ENCODE measurements at regions not wholly inside any gene's neighbourhood (a gene's known extent, or its start where the extent isn't known, plus 50 kb on each side); places are given as distances from the start of the nearest gene placed in this dataset.
A peak's percentile ranks its signal among the peaks of the same experiment; 100 is the strongest.

DNA sequence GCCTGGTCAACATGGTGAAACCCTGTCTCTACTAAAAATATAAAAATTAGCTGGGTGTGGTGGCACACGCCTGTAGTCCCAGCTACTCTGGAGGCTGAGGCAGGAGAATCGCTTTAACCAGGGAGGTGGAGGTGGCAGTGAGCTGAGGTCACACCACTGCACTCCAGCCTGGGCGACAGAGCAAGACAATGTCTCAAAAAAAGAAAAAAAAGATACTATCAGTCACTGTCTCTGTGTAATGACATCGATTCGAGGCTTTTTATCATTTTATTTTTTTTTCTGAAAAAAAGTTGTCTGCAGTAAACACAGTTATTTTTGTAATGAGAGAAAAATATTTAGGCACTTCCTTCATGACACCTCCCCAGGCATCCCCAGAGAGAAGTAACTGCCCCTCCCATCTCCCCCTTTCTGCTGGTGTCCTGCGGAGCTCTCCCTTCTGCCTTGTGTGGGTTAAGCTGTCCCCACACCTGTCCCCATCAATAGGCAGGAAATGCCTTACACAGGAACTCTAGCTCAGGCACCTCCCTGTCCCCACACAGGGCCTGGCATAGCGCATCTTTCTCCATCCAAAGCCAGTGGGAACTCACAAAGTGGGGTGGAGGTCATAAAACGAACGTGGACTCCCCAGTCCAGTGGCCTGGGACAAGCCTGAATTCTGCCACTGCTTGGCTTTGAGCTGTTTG lies 132.0 kb downstream of the SYF2 start:
- DNase-seq = peak; percentile 16

DNA sequence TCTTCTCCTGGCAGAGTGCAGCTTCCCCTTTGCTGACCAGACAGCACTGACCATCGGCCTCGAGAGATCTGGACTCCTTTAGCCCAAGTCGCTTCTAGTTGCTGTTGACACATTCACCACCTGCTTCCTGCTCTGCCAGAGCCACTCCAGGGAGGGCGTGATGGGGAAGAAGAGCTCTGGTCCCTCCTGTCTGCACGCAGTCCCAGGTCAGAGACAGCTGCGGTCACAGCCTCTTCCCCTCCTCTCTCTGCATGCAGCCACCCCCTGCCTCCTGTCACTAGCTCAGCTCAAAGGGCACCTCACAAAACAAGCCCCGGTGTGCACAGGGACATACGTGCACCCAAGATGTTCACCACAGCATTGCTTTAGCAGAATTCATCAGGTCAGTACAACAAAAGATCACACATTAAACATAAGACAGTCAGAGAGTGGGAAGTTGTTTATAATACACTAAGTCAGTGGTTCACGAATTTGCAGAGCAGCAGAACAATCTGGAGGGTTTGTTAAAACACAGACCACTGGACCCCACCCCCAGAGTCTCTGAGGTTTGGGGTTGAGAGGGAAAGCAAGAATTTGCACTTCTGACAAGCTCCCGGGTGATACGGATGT lies 132.9 kb downstream of the SYF2 start:
- DNase-seq = peak; percentile 37

DNA sequence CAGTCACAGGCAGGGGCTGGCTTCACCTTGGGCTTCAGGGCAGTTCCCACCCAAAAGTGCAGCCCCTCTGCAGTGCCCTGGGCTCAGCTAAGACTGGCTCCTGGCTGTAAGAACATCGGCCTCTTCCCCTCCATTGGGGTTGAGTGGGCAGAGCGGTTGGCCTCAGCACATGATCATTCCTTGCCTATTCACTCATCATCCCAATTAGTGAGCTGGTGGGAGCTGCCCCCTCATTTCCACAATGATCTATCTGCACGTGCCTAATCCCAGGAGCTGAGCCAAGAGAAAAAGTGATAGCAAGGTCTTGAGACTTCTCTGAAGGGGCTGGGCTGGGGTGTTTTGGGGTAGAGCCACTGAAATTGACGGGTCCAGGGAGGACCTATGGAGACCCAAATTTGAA lies 133.6 kb downstream of the SYF2 start:
- DNase-seq = no peak

DNA sequence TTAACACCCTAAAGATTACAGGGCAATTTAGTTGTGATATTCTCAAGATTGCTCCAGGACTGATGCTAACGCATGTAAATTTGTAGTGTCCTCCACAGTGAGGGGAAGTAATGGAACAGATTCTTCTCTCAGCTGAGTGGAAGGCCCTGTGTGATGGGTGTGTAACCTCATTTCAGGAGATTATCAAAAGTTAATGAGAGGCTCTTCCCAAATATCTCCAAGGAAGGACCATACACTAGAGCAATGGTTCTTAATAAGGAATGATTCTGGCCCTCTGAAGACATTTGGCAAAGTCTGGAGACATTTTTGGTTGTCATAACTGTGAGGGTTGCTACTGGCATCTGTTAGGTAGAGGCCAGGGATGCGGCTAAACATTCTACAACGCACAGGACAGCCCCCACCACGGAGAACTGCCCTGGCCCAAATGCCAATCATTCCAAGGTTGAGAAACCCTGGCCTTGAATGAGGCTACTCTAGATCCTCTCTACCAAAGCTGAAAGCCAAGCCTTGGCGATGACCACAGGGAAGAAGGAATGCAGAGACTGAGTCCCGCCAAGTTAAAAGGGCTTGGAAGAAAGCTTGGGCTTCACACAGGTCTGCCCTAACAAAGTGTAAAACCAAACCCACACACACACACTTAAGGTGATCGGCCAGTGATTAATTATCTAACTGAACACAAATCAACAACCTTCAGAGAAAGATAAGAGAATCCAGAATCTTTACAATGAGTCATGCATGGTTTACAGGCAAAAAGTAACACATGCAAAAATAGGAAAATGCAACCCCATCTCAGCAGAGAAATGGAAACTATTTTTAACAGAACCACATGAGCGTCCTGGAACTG lies 135.8 kb downstream of the SYF2 start:
- no peak for DNase-seq

DNA sequence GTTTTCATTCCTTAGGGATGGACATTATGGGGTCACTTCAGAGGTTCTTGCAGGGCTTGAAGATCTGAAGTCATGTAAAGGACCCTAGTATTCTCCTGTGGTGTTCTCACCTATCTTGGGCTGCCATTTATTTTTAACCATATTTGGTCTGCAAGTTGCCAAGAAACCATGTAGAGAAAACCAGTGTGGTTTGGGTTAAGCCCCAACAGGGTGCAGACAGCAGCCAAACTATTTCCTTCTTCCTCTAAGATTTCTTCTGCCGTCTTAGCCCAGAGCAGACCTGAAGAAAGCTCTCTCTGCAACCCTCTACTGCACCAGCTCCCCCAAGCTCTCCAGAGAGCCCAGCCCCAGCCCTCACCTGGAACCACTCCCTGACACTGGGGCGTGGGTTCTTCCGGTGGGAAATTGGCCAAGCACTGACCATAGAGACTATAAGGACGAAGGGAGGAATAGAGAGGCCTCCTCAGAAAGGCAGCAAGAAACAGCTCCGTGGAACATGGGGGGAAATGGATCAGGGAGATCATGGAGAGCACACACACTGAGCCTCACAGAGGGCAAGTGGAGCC lies 136.6 kb downstream of the SYF2 start:
- DNase-seq = peak; percentile 37

GRCh38 chr1:25094995-25095394 lies 137.3 kb downstream of the SYF2 start:
- no peak for DNase-seq

DNA sequence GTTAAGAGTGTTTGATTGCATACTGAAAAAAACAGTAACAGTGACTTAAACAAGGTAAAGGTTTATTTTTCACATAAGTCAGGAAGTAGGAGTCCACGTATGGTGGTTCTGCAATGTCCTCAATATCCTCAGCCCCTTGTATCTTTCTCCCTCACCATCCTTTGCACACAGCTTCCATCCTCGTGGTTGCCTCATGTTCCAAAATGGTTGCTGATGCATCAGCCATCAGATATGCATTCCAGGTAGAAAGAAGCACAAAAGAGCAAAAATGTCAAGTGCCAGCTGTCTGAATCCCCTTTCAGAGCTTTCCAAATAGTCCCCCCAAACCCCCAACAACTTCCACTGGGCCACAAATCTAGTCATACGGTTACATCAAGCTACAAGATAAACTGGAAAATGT lies 138.1 kb downstream of the SYF2 start:
- DNase-seq = no peak

DNA sequence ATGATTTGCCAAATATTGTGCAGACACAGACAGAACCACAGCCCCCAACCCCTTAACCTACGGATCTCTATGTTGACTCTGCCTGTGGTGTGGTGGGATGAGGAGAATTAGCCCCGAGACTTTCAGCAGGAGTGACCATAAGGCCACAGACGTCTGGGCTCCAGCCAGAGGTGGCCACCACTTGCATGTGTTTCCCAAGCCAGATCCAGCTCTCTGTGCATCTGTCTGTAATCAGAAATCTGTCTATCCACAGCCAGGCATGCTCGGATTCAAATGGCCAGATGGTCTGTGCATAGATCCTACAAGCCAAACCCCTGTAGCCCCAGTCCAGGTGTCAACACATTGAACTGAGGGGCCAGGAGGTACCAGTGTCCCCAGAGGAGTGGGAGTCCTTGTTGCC lies 140.6 kb downstream of the SYF2 start:
- DNase-seq = no peak

DNA sequence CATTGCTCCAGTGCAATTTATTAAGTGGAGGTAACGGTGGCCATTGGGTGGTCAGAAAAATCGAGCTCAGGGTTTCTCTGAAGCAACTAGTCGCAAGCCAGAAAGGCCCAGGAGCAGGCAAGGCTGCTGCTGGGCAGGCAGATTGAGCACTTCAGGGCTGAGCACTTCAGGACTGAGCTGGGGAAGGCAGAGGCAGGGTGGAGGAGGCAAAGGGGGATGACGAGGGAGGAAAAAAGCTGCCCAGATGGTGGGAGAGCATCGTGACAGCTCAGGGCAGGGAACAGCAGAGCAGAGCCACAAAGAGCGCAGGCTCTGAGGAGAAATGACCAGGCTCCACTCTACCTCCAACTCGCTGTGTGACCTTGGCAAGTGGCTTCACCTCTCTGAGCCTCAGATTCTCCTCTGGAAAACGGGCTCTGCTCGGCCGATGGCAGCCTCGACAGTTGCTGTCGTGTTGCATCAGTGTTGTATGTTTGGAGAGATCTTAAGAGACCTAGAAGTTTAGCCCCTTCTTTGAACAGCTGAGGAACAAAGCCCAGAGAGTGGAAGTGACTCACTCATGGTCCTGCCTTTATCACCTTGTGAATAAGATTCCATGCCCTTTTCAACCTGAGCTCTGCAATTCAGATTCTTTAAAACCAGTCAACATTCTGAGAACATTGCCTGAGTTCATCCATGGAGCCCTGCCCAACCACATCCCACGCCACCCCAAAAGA lies 141.4 kb downstream of the SYF2 start:
- DNase-seq = no peak

- no peak for DNase-seq
Observed at GRCh38 chr1:25089772-25090171, 142.5 kb downstream of the SYF2 start.

GRCh38 chr1:25088946-25089345 lies 143.4 kb downstream of the SYF2 start:
- DNase-seq = no peak

DNA sequence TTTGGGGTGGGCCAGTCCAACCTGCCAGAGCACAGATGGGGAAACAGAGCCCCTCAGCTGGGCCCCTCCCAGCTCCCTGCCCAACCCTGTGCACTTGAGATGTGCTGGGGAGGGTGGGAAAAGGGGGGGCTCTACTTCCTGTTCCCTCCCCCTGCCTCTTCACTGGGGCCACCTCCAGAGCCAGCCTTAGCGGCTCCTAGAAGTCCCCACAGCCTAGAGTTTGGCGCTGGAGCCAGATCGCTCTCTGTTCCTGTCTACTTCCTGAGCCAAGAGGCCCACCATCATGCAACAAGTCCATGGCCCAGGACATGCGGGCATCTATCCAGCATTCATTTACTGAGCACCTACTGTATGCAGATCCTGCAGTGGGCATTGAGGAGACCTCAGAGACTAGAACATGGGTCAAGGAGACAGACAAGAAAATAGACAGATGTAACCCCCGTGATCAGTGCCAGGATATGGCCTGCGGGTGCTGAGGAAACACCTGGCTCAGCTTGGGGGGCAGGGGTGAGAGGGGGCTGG lies 144.1 kb downstream of the SYF2 start:
- no peak for DNase-seq

DNA sequence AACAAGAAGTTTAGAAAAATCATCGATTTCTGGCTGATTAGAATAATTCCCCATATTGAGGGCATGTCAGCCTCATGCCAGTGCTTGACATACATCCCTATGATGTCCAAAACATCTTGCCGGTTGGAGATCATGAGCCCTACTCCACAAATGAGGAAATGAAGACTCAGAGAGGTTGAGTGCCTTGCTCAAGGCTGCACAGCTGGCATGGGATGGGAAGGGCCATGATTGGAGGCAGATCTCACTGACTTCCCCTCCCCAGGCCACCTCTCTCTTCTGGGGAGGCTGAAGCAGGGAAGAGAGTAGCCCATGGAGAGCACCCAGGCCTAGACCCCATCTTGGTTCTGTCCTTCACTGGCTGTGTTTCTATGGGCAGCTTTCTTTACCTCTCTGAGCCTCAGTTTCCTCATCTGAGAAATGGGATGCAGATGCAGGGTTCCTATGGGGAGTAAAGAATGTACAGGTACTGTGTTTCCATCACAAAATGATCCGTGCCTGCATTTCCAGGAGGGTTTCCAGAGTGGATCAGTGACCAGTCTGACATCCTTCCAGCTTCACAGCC lies 145.7 kb downstream of the SYF2 start:
- no peak for DNase-seq

DNA sequence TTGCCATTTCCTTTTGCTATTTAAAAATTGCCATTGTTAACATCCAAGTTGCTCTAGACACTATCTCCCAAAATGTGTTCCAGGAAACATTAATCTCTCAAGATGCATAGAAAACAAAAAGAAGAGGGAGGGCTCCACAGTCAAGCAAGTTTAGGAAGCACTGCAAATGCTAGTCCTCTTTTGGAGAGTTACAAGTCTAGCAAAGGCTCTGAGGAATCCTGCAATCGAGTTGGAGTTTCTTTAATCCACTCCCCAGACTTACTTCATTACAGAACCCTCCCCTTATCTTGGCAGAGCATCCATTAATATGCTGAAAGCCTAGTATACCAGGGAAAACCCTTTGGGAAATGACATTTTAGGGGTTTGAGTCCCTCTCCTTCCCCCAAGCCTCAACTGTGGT lies 147.9 kb downstream of the SYF2 start:
- no peak for DNase-seq

DNA sequence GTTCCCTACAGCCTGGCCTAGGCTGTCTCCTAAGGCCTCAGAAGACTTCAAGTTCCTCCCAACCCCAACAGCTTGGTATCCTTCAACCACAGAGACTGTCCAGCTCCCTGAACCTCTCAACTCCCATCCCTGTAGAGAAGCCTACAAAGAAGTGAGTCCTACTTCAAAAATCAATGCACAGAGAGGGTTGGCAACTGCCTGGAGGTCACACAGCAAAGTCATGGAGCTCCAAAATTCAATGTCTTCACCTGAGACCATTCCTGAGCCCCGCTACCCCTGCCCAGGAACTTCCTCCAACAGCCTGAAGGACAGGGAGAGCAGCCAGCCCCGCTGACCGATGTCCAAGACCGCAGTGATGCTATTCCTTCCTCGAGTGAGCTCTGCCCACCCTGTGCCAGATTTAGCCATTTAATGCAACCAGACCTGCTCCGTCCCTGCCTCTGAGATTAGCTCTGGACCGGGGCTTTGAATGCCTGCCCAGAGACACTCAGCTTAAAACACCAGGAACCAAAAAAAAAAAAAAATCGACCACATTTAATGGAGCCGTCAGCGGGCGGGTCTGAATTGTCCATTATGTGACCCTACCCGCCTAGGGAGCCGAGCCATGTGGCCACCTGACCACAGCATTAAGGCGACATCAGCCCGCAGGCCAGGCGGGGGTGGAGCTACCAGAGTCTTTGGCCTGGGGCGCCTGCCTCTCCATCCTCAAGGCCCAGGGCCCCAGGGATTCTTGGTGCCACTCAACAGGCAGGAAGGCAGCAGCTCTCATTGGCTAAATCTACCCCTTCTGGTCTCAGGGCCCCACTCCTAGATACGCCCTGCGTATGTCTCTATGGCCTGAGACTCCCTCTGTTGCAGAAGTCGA lies 148.6 kb downstream of the SYF2 start:
- DNase-seq = no peak

DNA sequence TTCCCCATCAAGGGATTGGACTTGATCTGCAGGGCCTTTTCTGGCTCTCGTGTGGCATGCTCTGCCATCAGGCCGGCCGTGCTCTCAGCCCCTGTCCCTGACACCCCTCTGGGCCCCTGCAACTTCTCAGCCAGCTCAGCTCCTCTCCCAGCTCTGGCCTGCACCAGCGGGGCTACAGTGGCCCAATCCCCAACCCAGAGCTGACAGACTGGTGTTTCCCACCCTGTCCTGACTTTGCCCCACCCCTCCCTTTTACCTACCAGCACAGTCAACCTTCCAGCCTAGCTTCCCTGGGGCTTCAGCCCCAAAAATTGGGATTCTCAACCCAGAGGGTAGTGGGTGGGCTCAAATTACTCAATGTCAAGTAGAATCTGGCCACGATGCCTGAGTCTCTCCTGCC lies 149.3 kb downstream of the SYF2 start:
- no peak for DNase-seq

GRCh38 chr1:25082216-25082899 lies 149.9 kb downstream of the SYF2 start:
- no peak for DNase-seq

DNA sequence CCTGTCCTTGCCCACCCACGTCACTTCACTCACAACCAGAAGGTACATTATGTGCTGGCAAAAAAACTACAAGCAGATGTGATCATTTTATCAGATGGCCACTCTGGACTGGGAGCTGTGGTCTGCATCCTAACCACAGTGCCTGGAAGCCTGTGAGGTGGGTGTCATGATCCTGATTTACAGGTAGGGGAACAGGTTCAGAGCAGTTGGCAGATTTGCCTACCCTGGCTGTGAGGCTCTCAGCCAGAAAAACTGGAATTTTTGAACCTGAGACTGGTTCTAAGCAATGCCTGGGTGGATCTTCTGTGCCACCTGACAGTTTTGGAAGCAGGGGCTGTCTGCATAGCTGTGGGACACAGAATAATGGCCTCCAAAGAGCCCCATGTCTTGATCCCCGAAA lies 150.8 kb downstream of the SYF2 start:
- DNase-seq = no peak

GRCh38 chr1:25080294-25081209 lies 150.5 kb upstream of the RUNX3 start:
- DNase-seq = no peak

DNA sequence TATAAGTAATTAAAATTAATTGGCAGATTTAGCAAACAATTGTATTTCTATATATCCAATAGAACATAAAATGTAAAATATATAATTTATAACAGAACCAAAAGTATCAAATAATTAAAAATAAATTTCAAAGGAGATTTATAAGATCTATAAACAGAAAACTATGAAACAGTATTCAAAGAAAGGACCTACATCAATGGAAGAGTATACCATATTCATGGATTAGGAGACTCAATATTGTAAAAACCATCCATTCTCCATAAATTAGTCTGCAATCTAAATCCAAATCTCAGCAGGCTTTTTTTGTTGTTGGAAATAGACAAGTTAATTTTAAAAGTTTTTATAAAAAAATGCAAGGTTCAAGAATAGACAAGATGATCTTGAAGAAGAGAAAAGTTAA lies 149.0 kb upstream of the RUNX3 start:
- DNase-seq = no peak

Data from CD4-positive, alpha-beta T cell treated with Interleukin-12 subunit alpha and Interleukin-12 subunit beta, for 1 hour (primary cell).